Epithelial cell of proximal tubule (primary cell): ENCODE measurements at regions not wholly inside any gene's neighbourhood (a gene's known extent, or its start where the extent isn't known, plus 50 kb on each side); places are given as distances from the start of the nearest gene placed in this dataset.

Experiments
- DNase-seq: peaks from one replicate; pipeline ENCODE4 v3.0.0-alpha.2; 2011; ENCODE audit warnings: low read depth
- H3K4me3 ChIP-seq: 2 replicates; pipeline ENCODE4 v1.5.1; 2011; ENCODE audit warnings: low read depth, mild to moderate bottlenecking, low read length
- TF ChIP-seq, protein P1 (sequence below): conservative IDR thresholded peaks from 2 replicates; pipeline ENCODE4 v1.5.1; 2012; ENCODE audit warnings: low read depth, mild to moderate bottlenecking, low read length

DNA sequence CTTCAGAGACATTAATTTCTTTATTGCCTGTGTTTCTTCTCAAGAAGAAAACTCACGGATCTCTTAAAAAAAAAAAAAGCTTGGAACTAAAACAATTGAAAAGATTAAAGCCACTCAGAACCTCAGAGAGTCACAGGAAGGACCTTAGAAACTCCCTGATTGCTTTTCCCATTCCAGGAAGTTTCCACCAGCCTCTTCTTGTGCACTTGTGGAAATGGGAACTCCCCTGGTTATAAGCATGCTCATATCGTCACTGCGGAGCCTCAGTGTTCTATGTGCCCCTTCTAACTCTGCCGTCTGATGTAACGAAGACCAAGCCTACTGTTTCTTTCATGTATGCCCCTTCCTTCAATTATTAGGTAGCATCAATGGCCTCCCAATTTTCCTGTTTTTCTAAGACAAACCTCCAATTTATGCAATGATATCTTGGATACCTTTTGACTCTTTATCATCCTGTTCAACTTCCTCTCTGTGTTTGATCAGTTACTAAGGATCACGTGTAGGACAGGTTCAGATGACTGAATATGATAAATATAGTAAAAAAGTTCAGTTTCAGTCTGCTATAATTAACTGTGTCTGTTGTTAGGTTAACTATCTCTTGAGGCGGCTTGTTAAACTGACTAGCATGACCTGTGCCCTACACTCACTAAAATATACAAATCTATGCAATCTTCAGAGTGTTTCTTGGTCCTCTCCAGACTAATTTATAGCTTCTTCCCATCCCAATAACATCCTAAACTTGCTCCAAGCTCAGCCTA, 593.7 kb upstream of the CHAC2 start:
- H3K4me3 ChIP-seq = no peak overlapping the region
- no peak for DNase-seq
- TF ChIP-seq, protein P1, sequence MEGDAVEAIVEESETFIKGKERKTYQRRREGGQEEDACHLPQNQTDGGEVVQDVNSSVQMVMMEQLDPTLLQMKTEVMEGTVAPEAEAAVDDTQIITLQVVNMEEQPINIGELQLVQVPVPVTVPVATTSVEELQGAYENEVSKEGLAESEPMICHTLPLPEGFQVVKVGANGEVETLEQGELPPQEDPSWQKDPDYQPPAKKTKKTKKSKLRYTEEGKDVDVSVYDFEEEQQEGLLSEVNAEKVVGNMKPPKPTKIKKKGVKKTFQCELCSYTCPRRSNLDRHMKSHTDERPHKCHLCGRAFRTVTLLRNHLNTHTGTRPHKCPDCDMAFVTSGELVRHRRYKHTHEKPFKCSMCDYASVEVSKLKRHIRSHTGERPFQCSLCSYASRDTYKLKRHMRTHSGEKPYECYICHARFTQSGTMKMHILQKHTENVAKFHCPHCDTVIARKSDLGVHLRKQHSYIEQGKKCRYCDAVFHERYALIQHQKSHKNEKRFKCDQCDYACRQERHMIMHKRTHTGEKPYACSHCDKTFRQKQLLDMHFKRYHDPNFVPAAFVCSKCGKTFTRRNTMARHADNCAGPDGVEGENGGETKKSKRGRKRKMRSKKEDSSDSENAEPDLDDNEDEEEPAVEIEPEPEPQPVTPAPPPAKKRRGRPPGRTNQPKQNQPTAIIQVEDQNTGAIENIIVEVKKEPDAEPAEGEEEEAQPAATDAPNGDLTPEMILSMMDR = no peak

DNA sequence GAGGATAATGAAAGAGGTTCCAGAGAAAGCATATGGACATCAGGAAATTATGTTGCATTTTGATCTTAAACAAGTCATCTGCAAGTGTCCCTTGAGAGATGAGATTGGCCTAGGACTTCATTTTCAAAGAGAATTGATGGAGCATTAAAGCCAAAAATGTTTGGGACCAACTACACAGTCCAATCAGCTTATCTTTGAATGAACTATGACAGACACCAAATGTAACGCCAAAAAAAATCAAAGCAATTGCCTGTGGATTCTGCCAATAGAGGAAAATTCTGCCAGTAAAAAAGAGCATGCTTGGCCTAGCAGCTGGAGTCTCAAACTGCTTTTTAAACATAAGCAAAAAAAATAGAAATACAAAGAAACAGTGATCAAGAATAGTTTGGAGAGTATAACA, 594.5 kb upstream of the CHAC2 start:
- DNase-seq = no peak
- H3K4me3 ChIP-seq = no peak overlapping the region
- TF ChIP-seq, protein P1 = no peak

DNA sequence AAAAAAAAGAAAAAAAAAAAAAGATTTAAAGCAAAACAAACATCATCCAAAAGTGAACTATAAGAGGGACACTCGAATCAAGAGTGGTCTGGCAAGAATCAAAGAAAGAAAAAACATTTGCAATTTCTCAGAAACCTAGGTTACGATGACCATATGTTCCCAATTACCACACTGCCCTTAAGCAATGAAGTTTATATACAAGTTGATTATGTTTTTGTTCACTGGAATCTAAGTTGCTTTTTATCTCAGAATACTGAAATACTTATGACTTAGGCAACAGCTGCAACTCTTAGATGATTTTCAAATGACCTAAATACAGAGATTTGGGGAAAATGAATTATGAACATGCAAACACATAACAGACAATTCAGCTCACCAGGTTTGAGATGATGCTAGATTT, 597.1 kb upstream of the CHAC2 start:
- TF ChIP-seq, protein P1 = no peak
- no peak overlapping the region for H3K4me3 ChIP-seq
- DNase-seq = no peak

DNA sequence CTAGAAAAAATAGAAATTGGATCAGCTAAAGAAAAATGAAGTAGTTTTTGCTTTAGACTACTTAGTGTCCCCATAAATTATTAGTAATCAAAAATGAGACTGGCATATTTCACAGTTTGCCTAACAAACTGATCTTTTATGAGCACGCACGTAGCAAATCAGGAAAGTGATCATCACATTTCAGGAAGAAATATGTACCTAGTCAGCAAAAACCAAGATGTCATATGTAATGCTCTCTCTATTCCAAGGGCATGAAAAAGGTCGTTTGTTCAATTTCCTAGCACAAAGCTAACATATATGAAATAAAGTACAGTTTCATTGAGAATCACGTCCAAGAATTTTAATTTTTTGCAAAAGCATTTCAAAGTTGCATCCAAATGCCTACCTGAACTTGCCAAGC, 600.4 kb upstream of the CHAC2 start:
- no peak for DNase-seq
- TF ChIP-seq, protein P1 = no peak
- H3K4me3 ChIP-seq = no peak overlapping the region

- TF ChIP-seq, protein P1 = no peak
- DNase-seq = peak; percentile 7
- H3K4me3 ChIP-seq = no peak overlapping the region
These were observed 617.5 kb upstream of the CHAC2 start for GRCh38 chr2:53150146-53150545.

GRCh38 chr2:53148221-53148620, 619.4 kb upstream of the CHAC2 start:
- TF ChIP-seq, protein P1 = no peak
- DNase-seq = no peak
- no peak overlapping the region for H3K4me3 ChIP-seq

DNA sequence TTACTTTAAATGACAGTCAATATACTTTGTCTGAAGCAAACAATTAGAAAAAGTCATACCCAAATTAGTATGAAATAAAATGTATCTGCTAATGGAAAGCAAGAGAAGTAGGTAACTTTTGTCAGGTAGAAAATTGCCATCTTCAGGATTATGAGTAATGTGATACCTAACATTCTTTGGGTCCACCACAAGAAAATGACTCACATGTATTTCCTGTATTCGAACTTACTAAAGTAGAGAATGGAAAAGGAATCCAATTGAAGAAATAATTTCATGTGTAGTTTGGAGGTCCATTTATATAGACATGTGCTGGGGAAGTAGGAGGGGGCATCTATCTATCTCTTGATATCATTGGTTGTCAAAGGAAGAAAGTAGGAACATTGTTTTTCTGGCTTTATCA, 636.2 kb upstream of the CHAC2 start:
- TF ChIP-seq, protein P1 = no peak

More for the DNA sequence above, 636.2 kb upstream of the CHAC2 start:
- no peak overlapping the region for H3K4me3 ChIP-seq
- peak; percentile 45 for DNase-seq
